GM12878 (cell line): ENCODE measurements at regions not wholly inside any gene's neighbourhood (a gene's known extent, or its start where the extent isn't known, plus 50 kb on each side); places are given as distances from the start of the nearest gene placed in this dataset.

ENCODE experiments used
- ATAC-seq: fragments of 200-7000 bp; cut with Tn5 transposase; 3 replicates; pipeline ENCODE4 v1.9.1; 2020; ENCODE audit warnings: mild to moderate bottlenecking, moderate library complexity
- BruUV-seq: library from RNA; stranded (reverse); fragments of 400-500 nt; replicated peaks from 2 replicates; lab custom pipeline; 2021; lab: Mats Ljungman, UMichigan
- CTCF ChIA-PET: fragments of 300-600 bp; sonication (Branson Sonifier 250); formaldehyde crosslinking; extraction: SDS; loops from one replicate; lab custom pipeline; 2021; ENCODE audit warnings: inconsistent platforms; lab: Yijun Ruan, JAX
- POLR2A ChIA-PET: fragments of 350-600 bp; formaldehyde crosslinking; extraction: SDS; loops from one replicate; lab custom pipeline; 2021; ENCODE audit warnings: inconsistent platforms; lab: Charles Lee
- RAD21 ChIA-PET: fragments of 300-600 bp; sonication (Branson Sonifier 250); formaldehyde crosslinking; loops from one replicate; lab custom pipeline; 2023; ENCODE audit warnings: antibody characterized with exemption; ENCODE audit not compliant: unreplicated experiment; lab: Charles Lee
- SMC1A ChIA-PET: fragments of 300-600 bp; sonication (Branson Sonifier 250); formaldehyde crosslinking; loops from one replicate; lab custom pipeline; 2023; ENCODE audit not compliant: unreplicated experiment, uncharacterized antibody; lab: Charles Lee
- DNase-seq: peaks from one replicate; pipeline ENCODE4 v3.0.0-alpha.2; 2011; ENCODE audit warnings: low read depth, low spot score
- FAIRE-seq: peaks from 3 replicates; lab custom pipeline; 2011; peaks lifted over from hg19 to GRCh38; lab: Jason Lieb, UNC
- H2AFZ ChIP-seq: 2 replicates; pipeline ENCODE4 v1.6.0; 2011; ENCODE audit warnings: low read depth, low read length, control low read depth; ENCODE audit not compliant: control insufficient read depth
- H3K27ac ChIP-seq: 2 replicates; pipeline ENCODE4 v1.5.1; 2011; ENCODE audit warnings: control low read depth; ENCODE audit not compliant: control insufficient read depth, insufficient read depth
- H3K27me3 ChIP-seq, 2 experiments: replicated peaks in 1 of 2; 2 replicates each; pipeline versions ENCODE4 v1.6.0 to v1.6.1; 2011; ENCODE audit warnings: low read length in 1 of 2; ENCODE audit not compliant: control insufficient read depth in 2 of 2, insufficient read depth in 2 of 2
- H3K36me3 ChIP-seq, 2 experiments: 2 replicates each; pipeline ENCODE4 v1.5.1; 2011; ENCODE audit warnings: low read length in 1 of 2; ENCODE audit not compliant: control insufficient read depth in 2 of 2, insufficient read depth in 2 of 2
- H3K4me1 ChIP-seq: 2 replicates; pipeline ENCODE4 v1.6.1; 2011; ENCODE audit warnings: mild to moderate bottlenecking, low read length, moderate library complexity, mixed read lengths; ENCODE audit not compliant: control insufficient read depth, insufficient read depth
- H3K4me2 ChIP-seq: 2 replicates; pipeline ENCODE4 v1.6.0; 2011; ENCODE audit warnings: control low read depth; ENCODE audit not compliant: control insufficient read depth, insufficient read depth
- H3K4me3 ChIP-seq: fragments of 200-600 bp; sonication (generic); 2 replicates; pipeline ENCODE4 v1.5.1; 2016
- H3K79me2 ChIP-seq: 2 replicates; pipeline ENCODE4 v1.6.0; 2011; ENCODE audit warnings: low read length; ENCODE audit not compliant: control insufficient read depth, insufficient read depth
- H3K9ac ChIP-seq: 2 replicates; pipeline ENCODE4 v1.8.0; 2011; ENCODE audit warnings: low read length, control low read depth, mixed read lengths; ENCODE audit not compliant: control insufficient read depth, insufficient read depth
- H3K9me3 ChIP-seq: replicated peaks from 3 replicates; pipeline ENCODE4 v1.5.1; 2011; ENCODE audit warnings: mild to moderate bottlenecking, low read length; ENCODE audit not compliant: control insufficient read depth, insufficient read depth
- H4K20me1 ChIP-seq: 2 replicates; pipeline ENCODE4 v1.6.0; 2011; ENCODE audit not compliant: control insufficient read depth, insufficient read depth
- BCLAF1 ChIP-seq: fragments of 450-650 bp; IDR thresholded peaks from 2 replicates; pipeline ENCODE4 v1.6.1; 2017; ENCODE audit warnings: antibody characterized with exemption, mild to moderate bottlenecking, moderate library complexity
- E2F8 ChIP-seq: fragments of 450-650 bp; IDR thresholded peaks from 2 replicates; pipeline ENCODE4 v1.6.1; 2018; ENCODE audit warnings: mild to moderate bottlenecking, low read depth, moderate library complexity; ENCODE audit not compliant: partially characterized antibody
- EGR1 ChIP-seq, 2 experiments: IDR thresholded peaks; 1 replicate in 1 of 2; 2 replicates in 1 of 2; pipeline ENCODE4 v1.6.1; 2011 to 2012; ENCODE audit warnings: low read depth in 2 of 2, low read length in 2 of 2, borderline replicate concordance in 1 of 2, mild to moderate bottlenecking in 1 of 2, moderate library complexity in 1 of 2
- IRF4 ChIP-seq: IDR thresholded peaks from 2 replicates; pipeline ENCODE4 v1.6.1; 2011; ENCODE audit warnings: low read depth, low read length
- MXI1 ChIP-seq: fragments of 150-350 bp; IDR thresholded peaks from 2 replicates; pipeline ENCODE4 v1.6.1; 2011; ENCODE audit warnings: low read depth, mild to moderate bottlenecking, inconsistent platforms, low read length, improper control_type of control experiment
- MYC ChIP-seq: IDR thresholded peaks from 2 replicates; pipeline ENCODE4 v1.6.1; 2011; ENCODE audit warnings: mild to moderate bottlenecking, low read length, moderate library complexity, inconsistent platforms; ENCODE audit not compliant: insufficient read depth, insufficient replicate concordance, insufficient read length, severe bottlenecking
- NFYA ChIP-seq: IDR thresholded peaks from 2 replicates; pipeline ENCODE4 v1.6.1; 2011; ENCODE audit warnings: low read depth, mild to moderate bottlenecking, low read length, improper control_type of control experiment, borderline replicate concordance
- POLR2A ChIP-seq: IDR thresholded peaks from 2 replicates; pipeline ENCODE4 v1.6.1; 2011; ENCODE audit warnings: low read depth, mild to moderate bottlenecking, low read length
- RAD51 ChIP-seq: fragments of 450-650 bp; IDR thresholded peaks from 2 replicates; pipeline ENCODE4 v1.6.1; 2016; ENCODE audit warnings: moderate library complexity, mild to moderate bottlenecking, inconsistent platforms
- RCOR1 ChIP-seq: conservative IDR thresholded peaks from 2 replicates; pipeline ENCODE4 v1.6.1; 2012; ENCODE audit warnings: low read depth, low read length, improper control_type of control experiment
- SMARCA5 ChIP-seq: fragments of 450-650 bp; IDR thresholded peaks from 2 replicates; pipeline ENCODE4 v1.6.1; 2017; ENCODE audit warnings: mild to moderate bottlenecking
- SREBF1 ChIP-seq: IDR thresholded peaks from 2 replicates; pipeline ENCODE4 v1.6.1; 2012; ENCODE audit warnings: mild to moderate bottlenecking, low read length
- WGBS: methylation state at CpG from one replicate; pipeline ENCODE4 v1.1.6; 2016; ENCODE audit warnings: low lambda C conversion rate; ENCODE audit not compliant: insufficient replicate concordance, insufficient coverage; ENCODE audit errors: missing lambda C conversion rate; 5-methylcytosine and 5-hydroxymethylcytosine counted together
- in situ Hi-C: fragments of 300-500 bp; cut with MboI; formaldehyde crosslinking; loops from 9 replicates; pipeline ENCODE4 v1.14.3; 2018; ENCODE audit warnings: mixed read lengths
- intact Hi-C: fragments of 100-400 bp; cut with micrococcal nuclease; formaldehyde crosslinking; loops from one replicate; pipeline ENCODE4 v1.14.2; 2022; ENCODE audit not compliant: unreplicated experiment

- TF ChIP-seq NFYA: no peak
- TF ChIP-seq RCOR1: no peak
- no peak for TF ChIP-seq SREBF1
- no peak for TF ChIP-seq IRF4
- TF ChIP-seq POLR2A: no peak
- no peak for TF ChIP-seq BCLAF1
- no peak for TF ChIP-seq SMARCA5
- no peak for TF ChIP-seq EGR1 (IDR thresholded peaks at IDR 0.05; ENCODE audit: borderline replicate concordance in 1 of 2, low read depth in 2 of 2, low read length in 2 of 2)
- TF ChIP-seq, all 136 proteins: peak for 0
Measured at GRCh38 chr10:43976292-43976691, 327.6 kb upstream of the ZNF32 start (continued).

- intact Hi-C loops: no loop called here
- 36% methylated on average over 3 of the region's 3 CpGs for WGBS
- DNase-seq: no peak
- Histone ChIP-seq H3K4me3 (no peak overlapping the region), H3K27me3 (no peaks in the 10 kb centered on the region), H3K4me2 (no peak overlapping the region), H3K9me3 (no peaks in the 10 kb centered on the region; the same call in 2 of the 3 replicates), H2AFZ (no peak overlapping the region), H3K27ac (no peak overlapping the region), H3K79me2 (no peaks in the 10 kb centered on the region), H3K36me3 (no peaks in the 10 kb centered on the region), H3K9ac (no peak overlapping the region), H4K20me1 (no peaks in the 10 kb centered on the region), H3K4me1 (no peaks in the 10 kb centered on the region)
- in situ Hi-C loops: no loop called here
- ChIA-PET CTCF (interaction anchor here (1.3 kb wide), 1 partner anchor 34 kb away, joined by 3 read pairs; no protein-coding TSS in a partner anchor), POLR2A (no interaction called here), RAD21 (interaction anchor here (1.4 kb wide), 1 partner anchor 56 kb away, joined by 4 read pairs; no protein-coding TSS in a partner anchor), SMC1A (no interaction called here)
- no TSS peak for BruUV-seq
- FAIRE-seq: no peak
- ATAC-seq: no peak
- TF ChIP-seq RAD51 (no peak), MYC (no peak), MXI1 (no peak), E2F8 (no peak)
Measured at GRCh38 chr10:43973801-43974200, 325.1 kb upstream of the ZNF32 start.
